ENCODE measurements at regions not wholly inside any gene's neighbourhood (a gene's known extent, or its start where the extent isn't known, plus 50 kb on each side); places are given as distances from the start of the nearest gene placed in this dataset.

DNA sequence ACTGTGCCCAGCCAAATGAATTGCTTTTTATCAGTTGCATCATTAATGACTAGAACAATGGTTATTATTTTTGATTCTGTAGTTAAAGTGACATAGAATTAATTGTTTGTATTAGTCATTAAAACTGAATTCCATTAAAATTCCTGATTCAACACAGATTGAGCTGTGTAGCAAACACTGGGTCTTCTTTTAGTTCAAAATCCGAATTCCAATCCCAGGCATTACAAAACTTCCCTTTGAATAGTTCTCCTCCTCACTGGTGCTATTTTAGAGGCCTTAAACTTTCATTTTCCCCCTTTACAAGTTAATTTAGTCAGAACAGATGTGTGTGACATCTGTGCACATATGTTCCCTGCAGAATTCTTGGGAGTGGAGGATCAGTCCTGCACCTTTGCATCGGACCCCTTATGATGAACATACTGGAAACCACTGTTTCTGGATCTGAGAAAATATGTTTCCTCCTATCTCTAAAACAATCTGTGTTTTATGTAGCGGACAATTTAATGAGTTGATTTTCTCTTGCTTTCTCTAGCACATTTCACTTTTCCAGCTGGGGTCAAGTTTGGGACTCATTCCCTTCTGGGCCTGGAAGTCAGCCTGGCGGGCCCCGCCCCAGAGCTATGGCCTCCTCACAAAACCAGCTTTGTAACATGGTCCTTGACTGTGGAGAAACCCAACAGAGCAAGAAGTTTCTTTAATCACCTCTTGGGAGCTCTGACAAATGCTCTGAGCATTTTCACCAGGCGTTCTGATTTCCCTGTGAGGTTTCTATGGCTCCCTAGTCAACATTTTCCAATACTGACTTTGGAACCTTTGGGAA, 87.9 kb upstream of the MAMDC2 start:
- TF ChIP-seq, protein P1, sequence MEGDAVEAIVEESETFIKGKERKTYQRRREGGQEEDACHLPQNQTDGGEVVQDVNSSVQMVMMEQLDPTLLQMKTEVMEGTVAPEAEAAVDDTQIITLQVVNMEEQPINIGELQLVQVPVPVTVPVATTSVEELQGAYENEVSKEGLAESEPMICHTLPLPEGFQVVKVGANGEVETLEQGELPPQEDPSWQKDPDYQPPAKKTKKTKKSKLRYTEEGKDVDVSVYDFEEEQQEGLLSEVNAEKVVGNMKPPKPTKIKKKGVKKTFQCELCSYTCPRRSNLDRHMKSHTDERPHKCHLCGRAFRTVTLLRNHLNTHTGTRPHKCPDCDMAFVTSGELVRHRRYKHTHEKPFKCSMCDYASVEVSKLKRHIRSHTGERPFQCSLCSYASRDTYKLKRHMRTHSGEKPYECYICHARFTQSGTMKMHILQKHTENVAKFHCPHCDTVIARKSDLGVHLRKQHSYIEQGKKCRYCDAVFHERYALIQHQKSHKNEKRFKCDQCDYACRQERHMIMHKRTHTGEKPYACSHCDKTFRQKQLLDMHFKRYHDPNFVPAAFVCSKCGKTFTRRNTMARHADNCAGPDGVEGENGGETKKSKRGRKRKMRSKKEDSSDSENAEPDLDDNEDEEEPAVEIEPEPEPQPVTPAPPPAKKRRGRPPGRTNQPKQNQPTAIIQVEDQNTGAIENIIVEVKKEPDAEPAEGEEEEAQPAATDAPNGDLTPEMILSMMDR (IDR thresholded peaks at IDR 0.05; ENCODE audit: insufficient read depth, low read length, poor library complexity, severe bottlenecking): no peak
- no peak for TF ChIP-seq EZH2phosphoT487 (conservative IDR thresholded peaks at IDR 0.05; ENCODE audit: low read length)
